ENCODE measurements at regions not wholly inside any gene's neighbourhood (a gene's known extent, or its start where the extent isn't known, plus 50 kb on each side); places are given as distances from the start of the nearest gene placed in this dataset.

DNA sequence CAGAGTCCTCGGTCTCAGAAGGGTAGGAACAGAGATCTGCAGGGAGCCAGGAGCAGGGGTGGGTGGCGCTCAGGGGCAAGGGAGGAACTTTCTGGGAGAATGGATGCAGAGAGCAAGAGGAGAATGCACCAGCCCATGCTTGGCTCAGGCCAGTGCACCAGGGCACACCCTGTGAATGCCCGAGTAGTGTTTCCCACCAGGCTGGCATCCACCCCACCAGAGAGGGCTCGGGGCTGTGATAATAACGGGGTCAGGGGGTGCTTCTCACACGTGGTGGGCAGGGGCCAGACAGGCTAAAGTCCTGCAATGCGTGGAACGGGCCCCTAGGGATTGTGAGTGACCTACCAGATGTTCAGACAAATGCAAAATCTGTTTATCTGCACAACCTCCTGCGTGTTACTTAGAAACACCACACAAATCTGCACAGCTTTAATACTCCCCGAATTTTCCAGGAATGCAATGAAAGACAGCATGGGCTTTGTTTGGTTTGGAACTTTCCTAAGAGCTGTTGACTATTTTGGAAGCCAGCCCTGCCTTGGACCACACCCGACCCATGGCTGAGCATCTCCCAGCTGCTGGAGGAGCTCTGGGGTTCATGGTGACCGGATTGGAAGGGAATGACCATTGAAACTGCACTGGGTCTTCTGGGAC is 368.3 kb downstream of the SHANK2 start:
- peaks cover 0 to 2% (median 0%) of the 10 kb centered on the region in 5 donors for H3K4me1 ChIP-seq (ENCODE audit: control insufficient read depth in 5 of 5, insufficient read depth in 5 of 5, low read length in 5 of 5)
- H3K27me3 ChIP-seq (ENCODE audit: control insufficient read depth in 3 of 3, insufficient read depth in 3 of 3, low read length in 2 of 3) = no peaks in the 10 kb centered on the region
- H3K36me3 ChIP-seq (ENCODE audit: control insufficient read depth in 4 of 4, insufficient read depth in 4 of 4, low read length in 4 of 4) = no peaks in the 10 kb centered on the region
- WGBS, 2 donors = 78 to 80% methylated on average over 12 of the region's 12 CpGs
- H3K9me3 ChIP-seq (ENCODE audit: control insufficient read depth in 4 of 4, insufficient read depth in 3 of 4, low read length in 3 of 4) = no peaks in the 10 kb centered on the region
- no peak for ATAC-seq (ENCODE audit: insufficient read depth, low FRiP score)
- H3K4me3 ChIP-seq = no peak overlapping the region
- TF ChIP-seq, protein P1, sequence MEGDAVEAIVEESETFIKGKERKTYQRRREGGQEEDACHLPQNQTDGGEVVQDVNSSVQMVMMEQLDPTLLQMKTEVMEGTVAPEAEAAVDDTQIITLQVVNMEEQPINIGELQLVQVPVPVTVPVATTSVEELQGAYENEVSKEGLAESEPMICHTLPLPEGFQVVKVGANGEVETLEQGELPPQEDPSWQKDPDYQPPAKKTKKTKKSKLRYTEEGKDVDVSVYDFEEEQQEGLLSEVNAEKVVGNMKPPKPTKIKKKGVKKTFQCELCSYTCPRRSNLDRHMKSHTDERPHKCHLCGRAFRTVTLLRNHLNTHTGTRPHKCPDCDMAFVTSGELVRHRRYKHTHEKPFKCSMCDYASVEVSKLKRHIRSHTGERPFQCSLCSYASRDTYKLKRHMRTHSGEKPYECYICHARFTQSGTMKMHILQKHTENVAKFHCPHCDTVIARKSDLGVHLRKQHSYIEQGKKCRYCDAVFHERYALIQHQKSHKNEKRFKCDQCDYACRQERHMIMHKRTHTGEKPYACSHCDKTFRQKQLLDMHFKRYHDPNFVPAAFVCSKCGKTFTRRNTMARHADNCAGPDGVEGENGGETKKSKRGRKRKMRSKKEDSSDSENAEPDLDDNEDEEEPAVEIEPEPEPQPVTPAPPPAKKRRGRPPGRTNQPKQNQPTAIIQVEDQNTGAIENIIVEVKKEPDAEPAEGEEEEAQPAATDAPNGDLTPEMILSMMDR (IDR thresholded peaks at IDR 0.05; ENCODE audit: control extremely low read depth, extremely low read depth) = no peak
- H3K9ac ChIP-seq (ENCODE audit: insufficient read depth in 1 of 2, low read length in 2 of 2) = no peak overlapping the region
- peak in 1 of 3 donors; percentile 19 for DNase-seq
- no peak overlapping the region for H3K27ac ChIP-seq (ENCODE audit: low read depth in 1 of 2, low read length in 1 of 2)

DNA sequence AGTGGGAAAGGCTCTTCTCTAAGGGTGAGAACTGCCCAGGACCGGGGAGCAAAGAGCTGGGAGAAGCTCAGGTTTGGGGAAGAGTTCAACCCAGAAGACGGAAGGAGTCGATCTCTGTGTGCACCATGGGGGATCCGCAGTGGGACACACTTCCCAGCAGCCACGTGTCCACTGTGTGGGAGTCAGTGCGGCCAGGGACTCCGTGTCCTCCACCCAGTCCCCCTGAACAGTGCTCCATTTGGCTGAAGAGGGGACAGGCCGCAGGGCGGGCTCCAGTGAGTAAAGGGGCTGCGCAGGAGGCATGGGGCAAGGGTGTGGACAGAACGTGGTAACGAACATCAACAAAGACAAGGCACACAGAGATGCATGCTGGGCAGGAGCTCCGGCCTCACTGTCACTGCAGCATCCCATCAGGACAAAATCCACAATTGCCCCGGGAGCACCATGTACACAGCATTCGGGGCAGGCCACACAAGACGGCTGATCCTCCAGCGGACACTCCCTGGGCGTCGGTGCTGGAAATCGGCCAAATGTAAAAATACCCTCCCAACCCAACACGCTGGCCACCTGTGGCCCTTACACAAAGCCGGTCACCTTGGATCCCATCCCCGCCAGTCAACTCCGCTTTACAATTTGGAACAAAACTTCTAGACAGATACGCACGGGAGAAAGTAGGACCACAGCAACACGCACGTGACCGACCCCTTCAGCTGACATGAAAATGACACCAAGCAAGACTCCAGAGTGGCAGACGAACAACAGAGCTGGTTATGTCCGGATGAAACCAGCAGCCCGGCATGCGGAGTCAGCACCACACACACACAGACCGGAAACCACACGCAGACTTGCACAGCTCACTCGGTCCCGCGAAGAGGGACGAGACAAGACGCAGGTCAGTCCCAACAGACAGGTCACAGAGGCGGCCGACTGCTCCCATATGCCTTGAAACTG is 366.8 kb downstream of the SHANK2 start:
- DNase-seq = peak; percentile 36 to 81 (median 71)
- Histone ChIP-seq H3K4me1 (ENCODE audit: control insufficient read depth in 5 of 5, insufficient read depth in 5 of 5, low read length in 5 of 5) (peaks cover 0 to 2% (median 0%) of the 10 kb centered on the region in 5 donors), H3K36me3 (ENCODE audit: control insufficient read depth in 4 of 4, insufficient read depth in 4 of 4, low read length in 4 of 4) (no peaks in the 10 kb centered on the region), H3K9me3 (ENCODE audit: control insufficient read depth in 4 of 4, insufficient read depth in 3 of 4, low read length in 3 of 4) (no peaks in the 10 kb centered on the region), H3K27ac (ENCODE audit: low read depth in 1 of 2, low read length in 1 of 2) (no peak overlapping the region), H3K4me3 (no peak overlapping the region), H3K27me3 (ENCODE audit: control insufficient read depth in 3 of 3, insufficient read depth in 3 of 3, low read length in 2 of 3) (no peaks in the 10 kb centered on the region), H3K9ac (ENCODE audit: insufficient read depth in 1 of 2, low read length in 2 of 2) (no peak overlapping the region)
- TF ChIP-seq, protein P1 (IDR thresholded peaks at IDR 0.05; ENCODE audit: control extremely low read depth, extremely low read depth) = no peak
- 83 to 84% methylated on average over 42 of the region's 42 CpGs for WGBS, 2 donors
- ATAC-seq (ENCODE audit: insufficient read depth, low FRiP score) = no peak

DNA sequence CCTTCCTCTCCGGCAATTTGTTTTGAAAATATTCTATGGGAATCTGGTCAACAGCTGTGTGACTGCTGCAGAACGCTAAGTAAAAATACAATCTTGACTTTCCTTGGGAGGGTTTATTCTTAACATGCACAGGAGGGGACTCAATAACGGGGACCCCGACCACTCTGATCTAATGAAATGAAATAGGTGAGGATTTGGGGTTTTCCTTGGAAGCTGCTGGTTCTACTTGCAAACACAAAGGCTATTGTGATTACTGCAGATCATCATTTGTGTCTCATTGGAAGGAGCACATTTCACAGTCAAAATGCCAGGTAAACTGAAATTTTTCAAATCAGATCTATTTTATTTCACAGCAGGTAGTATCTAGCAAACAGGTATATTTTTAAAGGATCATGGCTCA is 366.1 kb downstream of the SHANK2 start:
- H3K27me3 ChIP-seq (ENCODE audit: control insufficient read depth in 3 of 3, insufficient read depth in 3 of 3, low read length in 2 of 3) = no peaks in the 10 kb centered on the region
- H3K4me3 ChIP-seq = no peak overlapping the region
- WGBS, 2 donors = 79 to 83% methylated on average over 4 of the region's 4 CpGs
- H3K4me1 ChIP-seq (ENCODE audit: control insufficient read depth in 5 of 5, insufficient read depth in 5 of 5, low read length in 5 of 5) = peaks cover 0 to 2% (median 0%) of the 10 kb centered on the region in 5 donors
- H3K9me3 ChIP-seq (ENCODE audit: control insufficient read depth in 4 of 4, insufficient read depth in 3 of 4, low read length in 3 of 4) = no peaks in the 10 kb centered on the region
- TF ChIP-seq, protein P1 (IDR thresholded peaks at IDR 0.05; ENCODE audit: control extremely low read depth, extremely low read depth) = no peak
- DNase-seq = no peak
- no peak for ATAC-seq (ENCODE audit: insufficient read depth, low FRiP score)
- H3K9ac ChIP-seq (ENCODE audit: insufficient read depth in 1 of 2, low read length in 2 of 2) = no peak overlapping the region
- H3K36me3 ChIP-seq (ENCODE audit: control insufficient read depth in 4 of 4, insufficient read depth in 4 of 4, low read length in 4 of 4) = no peaks in the 10 kb centered on the region
- H3K27ac ChIP-seq (ENCODE audit: low read depth in 1 of 2, low read length in 1 of 2) = no peak overlapping the region

All from lung (tissue), 11 donors.